GM21529 (cell line): ENCODE measurements at regions not wholly inside any gene's neighbourhood (a gene's known extent, or its start where the extent isn't known, plus 50 kb on each side); places are given as distances from the start of the nearest gene placed in this dataset.

ENCODE experiments used
- ATAC-seq: cut with Tn5 transposase; IDR thresholded peaks from one replicate; pipeline ENCODE4 v1.9.1; 2021; ENCODE audit not compliant: unreplicated experiment

- no peak for ATAC-seq
Measured at GRCh38 chr5:71945436-71945835, 161.8 kb upstream of the MAP1B start.

- no peak for ATAC-seq
Measured at GRCh38 chr5:71946343-71947030, 160.8 kb upstream of the MAP1B start.

DNA sequence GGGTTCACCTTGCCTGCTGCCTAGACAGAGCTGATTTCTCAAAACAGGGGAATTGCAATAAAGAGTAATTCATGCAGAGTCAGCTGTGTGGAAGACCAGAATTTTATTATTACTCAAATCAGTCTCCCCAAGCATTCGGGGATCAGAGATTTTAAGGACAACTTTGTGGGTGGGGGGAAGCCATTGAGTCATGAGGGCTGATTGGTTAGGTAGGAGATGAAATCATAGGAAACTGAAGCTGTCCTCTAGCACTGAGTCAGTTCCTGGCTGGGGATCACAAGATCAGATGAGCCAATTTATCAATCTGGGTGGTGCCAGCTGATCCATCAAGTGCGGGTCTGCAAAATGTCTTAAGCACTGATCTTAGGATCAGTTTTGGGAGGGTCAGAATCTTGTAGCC, 159.1 kb upstream of the MAP1B start:
- ATAC-seq, result no peak

GRCh38 chr5:71949772-71950171, 157.5 kb upstream of the MAP1B start:
- no peak for ATAC-seq

GRCh38 chr5:71953866-71954265, 153.4 kb upstream of the MAP1B start:
- ATAC-seq, result no peak

GRCh38 chr5:71954329-71954728, 152.9 kb upstream of the MAP1B start:
- ATAC-seq, result no peak

DNA sequence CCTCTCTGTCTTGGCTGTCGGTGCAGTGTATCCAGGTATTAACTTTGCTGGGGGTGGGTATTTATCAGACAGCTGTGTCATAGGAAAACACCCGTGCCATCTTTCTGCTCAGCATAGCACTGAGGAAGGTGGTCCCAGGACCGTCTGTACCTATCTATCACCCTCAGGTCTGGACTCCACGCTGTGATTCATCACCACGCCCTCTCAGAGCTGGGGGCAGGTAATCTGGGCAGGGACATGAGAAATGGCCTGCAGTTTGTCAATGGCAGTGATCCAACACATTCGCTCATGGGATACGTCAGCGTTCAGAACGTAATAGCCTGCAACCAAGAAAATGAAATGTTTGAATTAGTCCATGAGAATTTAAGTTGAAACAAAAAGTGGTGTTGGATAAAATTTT, 151.6 kb upstream of the MAP1B start:
- no peak for ATAC-seq

DNA sequence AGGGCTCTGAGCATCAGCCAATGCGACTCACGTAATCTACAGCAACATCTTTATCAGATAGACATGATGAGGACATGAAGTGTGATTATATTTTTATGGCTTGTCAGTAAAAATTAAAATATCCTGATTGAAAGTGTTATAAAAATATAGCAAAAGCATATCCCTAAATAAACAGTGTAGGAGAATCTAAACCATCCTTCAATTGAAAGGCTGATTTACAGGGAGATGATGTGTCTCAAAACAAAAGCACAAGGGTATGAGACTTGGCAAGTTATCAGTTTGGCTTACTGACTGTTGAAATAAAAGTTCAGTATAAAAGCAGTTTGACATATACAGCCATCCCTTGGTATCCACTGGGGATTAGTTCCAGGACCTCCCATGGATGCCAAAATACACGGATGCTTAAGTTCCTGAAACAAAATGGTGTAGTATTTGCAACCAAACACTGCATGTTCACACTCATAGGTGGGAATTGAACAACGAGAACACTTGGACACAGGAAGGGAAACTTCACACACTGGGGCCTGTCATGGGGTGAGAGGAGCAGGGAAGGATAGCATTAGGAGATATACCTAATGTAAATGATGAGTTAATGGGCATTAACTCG, 149.9 kb upstream of the MAP1B start:
- no peak for ATAC-seq

- no peak for ATAC-seq
Measured at GRCh38 chr5:71960195-71960594, 147.1 kb upstream of the MAP1B start.

GRCh38 chr5:71961786-71962185, 145.5 kb upstream of the MAP1B start:
- no peak for ATAC-seq

DNA sequence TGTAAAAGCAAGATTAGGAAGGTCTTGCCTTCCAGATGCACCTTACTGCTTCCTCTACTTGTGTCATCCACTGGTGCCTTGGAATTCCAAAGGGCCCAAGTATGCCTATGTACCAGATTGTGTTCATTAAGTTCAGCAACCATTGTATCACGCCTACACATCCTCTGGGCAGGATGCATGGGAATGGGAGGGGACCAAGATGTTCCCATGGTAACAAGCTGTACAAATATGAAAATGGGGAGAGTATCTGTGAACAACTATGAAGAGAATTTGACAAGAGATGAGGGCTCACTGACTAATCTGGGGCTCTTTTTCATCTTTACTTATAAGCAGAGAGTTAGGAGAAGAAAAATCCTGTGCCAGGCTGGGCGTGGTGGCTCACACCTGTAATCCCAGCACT, 137.8 kb upstream of the MAP1B start:
- no peak for ATAC-seq

DNA sequence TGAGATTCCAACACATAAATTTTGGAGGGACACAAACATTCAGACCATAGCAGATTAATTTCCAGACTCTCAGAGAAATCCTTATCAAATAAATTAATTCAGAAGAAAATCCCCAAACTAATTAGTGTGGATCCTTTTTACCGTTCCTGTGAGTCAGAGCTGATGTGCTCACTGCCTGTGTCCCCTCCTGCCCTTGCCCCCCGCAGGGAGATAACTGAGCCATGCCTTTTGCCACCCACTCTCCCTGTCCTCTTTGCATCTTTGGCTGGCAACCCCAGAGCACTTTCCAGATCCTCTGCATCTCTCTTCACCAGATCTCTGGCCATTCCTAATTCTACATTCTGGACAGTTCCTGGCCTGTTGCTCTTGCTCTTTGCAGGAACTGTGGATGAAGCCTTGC, 135.4 kb upstream of the MAP1B start:
- ATAC-seq, result no peak

DNA sequence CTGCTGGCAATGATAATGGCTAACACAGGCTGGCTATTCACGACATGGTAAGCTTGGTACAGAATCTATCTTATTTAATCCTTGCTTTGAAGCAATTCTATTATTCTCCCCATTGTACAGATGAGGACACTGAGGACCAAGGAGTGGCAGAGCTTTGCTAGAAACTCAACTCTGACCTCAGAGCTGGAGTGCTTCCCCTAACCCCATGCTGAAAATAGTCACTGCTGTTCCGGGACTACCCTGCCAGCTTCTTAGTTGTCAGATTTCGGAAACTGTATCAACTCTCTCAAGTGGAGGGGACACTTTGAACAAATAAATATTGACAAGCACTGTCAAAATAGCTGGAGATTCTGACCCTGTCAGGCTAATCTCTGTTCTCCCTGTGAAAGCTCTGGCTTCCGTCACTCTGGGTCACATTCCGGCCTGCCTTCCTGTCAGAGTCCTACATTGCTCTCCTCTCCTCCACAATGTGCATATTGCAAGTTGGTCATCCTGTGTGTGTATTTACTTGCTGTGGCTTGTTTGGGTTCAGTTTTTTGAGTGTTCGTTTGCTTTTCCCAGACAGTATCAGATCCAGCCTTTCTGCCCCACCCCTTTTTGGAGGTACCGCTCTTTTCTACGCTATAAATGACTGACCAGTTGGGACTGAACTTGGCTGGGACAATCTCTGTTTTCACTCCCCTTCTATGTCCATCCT, 134.3 kb upstream of the MAP1B start:
- no peak for ATAC-seq

DNA sequence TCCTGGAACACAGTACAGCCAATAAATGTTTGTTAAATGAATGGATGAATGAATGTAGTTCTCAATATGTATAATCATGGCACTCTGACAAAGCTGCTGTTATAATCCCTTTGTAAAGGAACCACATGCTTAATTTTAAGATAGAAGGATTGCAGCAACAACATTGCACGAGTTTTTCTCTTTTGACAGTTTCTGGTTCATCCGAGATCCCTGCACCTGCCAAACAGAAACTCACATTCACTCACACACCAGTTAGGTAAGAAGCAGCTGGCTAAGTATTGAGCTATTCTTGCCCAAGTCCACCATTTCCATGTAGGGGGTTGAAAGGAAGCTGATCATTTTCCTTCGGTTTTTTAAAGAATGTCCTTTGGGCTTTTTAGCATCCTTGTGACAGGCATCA, 133.7 kb upstream of the MAP1B start:
- ATAC-seq, result no peak

DNA sequence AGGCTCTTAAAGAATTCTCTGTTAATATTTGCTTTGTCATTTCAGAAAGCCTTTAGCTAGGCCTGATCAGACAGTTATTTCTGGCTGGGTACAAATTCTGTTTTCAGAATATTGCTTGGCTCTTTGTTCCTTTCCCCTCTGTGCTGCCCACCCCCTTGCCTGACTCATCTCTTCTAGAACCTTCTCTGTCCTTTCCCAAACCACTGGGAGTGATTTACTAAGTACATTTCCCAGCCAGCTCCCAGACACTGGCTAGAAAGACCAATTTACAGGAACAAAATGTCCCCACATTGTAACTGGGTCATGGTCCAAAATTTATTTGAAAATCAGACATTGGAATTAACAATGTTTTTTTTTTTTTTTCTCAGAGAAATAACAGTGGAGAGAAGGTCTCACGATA, 133.1 kb upstream of the MAP1B start:
- ATAC-seq, result no peak

DNA sequence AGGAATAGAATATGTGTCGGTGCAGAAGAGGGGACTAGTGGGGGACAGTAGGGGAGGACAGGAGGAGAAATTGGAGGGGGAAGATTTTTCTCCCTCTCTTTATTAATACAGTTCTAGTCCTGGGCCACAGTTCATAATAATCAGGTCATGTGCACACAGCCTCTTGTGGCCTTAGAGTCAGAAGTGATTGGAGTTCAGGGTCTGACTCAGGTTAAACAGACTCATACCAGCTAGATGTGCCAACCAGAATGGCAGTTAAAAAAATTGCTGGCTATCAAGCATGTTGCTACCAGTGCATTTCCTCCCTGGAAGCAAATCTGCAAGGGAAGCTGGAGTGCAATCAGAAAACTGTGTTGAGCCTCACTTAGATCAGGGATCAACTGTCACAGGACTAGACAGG, 132.7 kb upstream of the MAP1B start:
- ATAC-seq, result no peak

GRCh38 chr5:71976449-71976848, 130.8 kb upstream of the MAP1B start:
- no peak for ATAC-seq

- ATAC-seq, result no peak
Measured at GRCh38 chr5:71977311-71977710, 130.0 kb upstream of the MAP1B start.

DNA sequence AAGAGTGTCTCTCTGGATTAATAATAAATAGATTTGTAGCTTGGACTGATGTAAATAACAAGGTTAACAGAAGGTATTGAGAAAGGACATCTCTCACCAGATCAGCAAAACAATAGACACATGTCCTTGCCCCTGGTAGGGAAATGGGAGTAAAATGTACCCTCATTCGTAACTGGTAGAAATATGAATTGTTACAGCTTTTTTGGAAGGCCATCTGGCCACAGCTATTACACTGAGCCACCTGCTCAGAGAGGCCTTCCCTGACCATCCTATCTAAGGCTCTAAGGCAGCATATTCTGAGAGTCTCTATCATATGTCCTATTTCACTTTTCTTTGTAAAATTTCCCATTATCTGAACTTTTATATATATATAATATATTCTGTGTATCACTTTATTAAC, 129.1 kb upstream of the MAP1B start:
- ATAC-seq, result no peak

DNA sequence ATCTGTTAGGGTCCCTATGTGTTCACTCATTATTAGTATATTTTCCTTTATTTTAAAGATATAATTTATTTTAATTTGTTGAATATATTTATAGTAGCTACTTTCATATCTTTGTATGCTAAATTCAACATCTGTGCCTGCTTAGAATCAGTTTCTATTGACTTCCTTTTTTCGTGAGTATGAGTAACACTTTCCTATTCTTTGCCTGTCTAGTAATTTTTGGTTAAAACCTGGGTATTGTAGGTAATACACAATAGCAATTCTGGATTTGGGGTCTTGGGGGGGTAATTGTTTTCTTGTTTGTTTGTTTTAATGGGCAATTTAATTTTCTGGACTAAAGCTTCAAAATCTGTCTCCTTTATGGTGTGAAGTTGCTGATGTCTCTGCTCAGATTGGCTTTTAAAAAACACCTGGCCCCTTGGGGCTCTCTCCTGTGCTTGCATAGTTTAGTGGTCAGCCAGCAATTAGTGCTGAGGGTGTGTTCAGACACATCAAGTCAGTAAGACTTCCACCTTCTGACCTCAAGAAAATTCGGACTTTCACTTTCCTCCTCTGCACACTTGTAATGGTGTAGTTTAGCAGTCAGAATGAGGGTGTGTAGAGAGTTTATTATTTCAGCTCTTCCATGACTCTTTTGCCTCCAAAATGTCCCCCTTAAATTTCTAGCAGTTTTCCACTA, 124.4 kb upstream of the MAP1B start:
- ATAC-seq, result no peak

DNA sequence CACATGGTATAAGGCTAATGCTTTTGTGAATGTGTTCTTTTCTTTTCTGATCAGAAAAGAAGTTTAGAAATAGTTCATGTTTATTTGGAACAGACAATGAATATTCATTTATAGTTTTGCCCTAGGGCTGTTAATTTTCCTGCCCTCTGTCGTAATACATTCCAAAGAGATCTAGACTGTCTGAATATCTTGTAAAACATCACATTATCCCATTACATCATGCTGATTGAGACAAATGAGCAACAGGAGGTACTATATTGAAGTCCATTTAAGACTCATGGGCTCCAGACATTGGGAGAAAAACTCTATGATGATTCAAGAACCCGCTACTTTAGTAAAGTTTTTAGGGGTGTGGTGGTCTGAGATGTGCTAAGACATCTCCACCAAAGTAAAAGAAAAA, 121.2 kb upstream of the MAP1B start:
- no peak for ATAC-seq

DNA sequence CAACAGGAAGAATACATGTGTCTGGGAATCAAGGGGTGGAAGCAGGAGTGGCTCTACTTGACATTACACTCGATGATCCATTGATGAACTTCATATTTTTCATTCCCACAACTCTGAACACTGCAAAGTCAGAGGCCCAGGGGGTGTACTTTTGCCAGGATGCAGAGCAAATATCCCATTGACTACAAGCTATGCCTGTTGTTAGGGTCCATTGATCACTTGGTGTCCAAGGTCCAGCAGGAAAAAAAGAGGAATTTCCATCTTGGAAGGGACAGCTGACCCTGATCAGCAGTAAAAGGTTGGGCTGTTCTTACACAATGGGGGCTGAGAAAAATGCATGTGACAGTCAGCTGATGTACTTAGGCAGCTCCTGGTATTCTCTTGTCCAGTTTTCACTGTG, 118.5 kb upstream of the MAP1B start:
- no peak for ATAC-seq
